ENCODE measurements at regions not wholly inside any gene's neighbourhood (a gene's known extent, or its start where the extent isn't known, plus 50 kb on each side); places are given as distances from the start of the nearest gene placed in this dataset.
"Not testable (repeated sequence)": the region's sequence is repeated elsewhere in the genome, so short reads cannot be mapped to it uniquely, and the experiment has no call there.

DNA sequence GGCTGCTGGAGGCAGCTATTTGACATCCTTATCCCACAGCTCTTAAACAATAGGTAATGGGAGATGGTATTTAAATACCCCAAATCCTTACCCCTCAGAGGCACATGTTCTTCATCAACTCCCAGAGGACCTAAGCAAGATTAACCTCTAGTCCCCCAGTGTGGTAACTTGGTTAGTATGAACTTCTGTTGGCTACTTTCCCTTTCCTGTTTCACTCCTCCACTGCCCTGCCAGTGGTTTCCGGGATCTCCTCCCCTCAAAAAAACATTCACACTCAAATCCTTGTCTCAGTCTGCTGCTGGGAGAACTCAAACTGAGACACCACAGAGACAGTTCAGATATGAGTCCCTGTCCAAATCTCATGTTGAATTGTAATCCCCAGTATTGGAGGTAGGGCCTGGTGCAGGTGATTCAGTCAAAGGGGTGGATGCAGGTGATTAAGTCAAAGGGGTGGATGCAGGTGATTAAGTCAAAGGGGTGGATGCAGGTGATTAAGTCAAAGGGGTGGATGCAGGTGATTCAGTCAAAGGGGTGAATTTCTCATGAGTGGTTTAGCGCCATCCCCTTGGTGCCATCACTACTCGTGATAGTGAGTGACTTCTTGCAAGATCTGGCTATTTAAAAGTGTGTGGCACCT, 335.0 kb upstream of the CTNNB1 start:
- DNase-seq: no peak

- no peak for DNase-seq
Observed at GRCh38 chr3:40864915-40865314, 334.4 kb upstream of the CTNNB1 start.

DNA sequence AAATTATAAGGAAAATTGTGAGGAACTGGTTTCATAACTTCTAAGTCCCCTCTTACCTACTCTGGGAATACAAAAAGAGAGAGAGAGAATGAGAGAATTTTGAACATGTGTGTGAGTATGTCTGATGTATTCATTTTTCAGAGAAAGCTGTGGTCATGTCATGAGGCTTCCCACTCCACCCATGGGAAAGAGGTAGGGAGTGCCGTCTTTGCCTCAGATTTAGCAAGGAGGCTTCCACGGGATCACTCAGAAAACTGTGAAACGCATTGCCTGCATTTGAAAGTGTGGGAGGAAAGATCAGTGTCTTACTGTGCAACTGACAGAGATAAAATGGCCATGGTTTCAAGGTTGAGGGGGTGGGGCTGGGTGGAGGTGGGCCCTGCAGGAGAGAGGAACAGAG, 331.5 kb upstream of the CTNNB1 start:
- DNase-seq: no peak

DNA sequence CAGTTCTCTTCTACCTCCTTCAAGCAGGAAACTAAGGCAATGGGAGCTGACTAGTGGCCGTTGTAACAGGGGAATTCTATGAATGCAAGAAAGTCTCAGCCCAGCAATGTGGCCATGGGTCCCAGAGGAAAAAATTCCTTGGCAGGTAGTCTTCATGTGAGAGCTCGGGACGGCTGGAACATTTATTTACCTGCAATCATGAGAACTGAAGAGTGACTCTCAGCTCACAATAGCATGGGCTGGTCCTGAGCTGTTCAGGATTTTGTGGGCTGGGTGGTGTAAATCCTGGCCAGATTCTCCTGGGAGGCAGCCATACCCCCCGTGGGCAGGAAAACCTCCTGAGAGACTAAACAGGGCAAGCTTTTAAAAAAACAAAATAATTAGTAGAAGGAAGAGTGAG, 330.3 kb upstream of the CTNNB1 start:
- DNase-seq: no peak

DNA sequence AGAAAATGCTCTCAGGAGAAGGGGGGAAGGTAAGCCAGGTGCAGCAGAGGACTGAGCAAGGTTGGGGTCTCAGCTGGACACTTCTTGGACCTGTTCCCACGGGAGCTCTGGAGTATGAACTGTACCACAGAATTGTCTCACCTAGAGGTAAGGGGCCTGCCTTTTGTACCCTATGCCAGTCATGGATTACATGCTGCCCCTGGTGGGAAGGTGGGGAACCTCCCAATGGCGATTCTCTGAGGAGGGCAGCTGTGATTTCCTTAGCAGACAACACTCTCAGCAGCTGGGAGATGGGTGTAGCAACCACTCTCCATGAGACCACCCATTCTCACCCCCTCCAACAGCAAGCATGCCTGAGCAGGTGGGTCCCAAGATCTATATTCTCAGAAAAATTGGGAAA, 329.4 kb upstream of the CTNNB1 start:
- no peak for DNase-seq

DNA sequence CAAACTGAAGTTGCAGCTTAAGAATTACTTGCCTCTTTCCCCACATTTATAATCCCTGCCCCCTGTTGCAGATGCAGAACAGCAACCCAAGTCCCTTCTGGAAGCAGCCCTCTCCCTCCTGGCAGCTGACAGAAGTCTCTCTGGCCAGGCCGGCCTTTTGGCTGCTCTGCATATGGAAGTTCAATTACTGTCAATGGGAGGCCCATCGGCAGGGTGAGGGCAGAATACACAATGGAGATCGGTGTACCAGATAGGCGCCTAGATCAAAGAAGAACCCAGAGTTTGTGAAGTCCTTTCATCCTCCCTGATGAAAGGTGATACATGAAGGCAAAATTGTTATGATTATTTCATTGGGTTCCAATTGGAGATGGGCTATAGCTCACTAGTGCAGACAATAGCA, 327.9 kb upstream of the CTNNB1 start:
- no peak for DNase-seq

DNA sequence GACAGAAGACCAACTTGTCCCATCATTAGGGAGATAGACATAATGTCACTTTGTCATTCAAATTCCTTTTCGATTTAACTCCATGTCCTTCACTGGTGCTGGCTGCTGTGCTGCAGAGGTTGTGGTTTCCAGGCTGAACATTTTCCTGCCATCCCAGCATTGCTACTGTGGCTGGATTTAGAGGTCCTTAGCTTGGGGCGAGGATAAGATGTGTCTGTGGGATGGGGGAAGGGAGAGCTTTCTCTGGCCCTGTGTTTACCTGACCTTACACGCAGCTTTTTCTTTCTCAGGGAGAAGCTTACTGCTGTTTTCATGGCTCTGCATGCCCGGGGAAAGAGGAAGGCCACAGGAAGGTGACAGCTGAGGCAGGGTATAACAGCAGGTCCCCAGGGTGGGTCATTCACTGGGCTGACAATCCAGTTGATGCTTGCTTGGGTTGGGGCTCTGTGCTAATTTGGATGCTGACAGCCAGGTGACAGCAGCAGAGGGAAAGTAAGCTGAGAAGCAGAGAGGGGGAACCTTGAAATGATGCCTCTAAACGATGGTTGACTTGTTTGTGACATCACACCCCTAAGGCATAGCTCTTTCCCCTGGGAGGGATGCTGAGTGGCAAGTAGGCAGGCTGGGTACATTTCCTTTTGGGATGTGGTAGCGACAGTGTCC, 326.9 kb upstream of the CTNNB1 start:
- DNase-seq: no peak

GRCh38 chr3:40873476-40873875, 325.8 kb upstream of the CTNNB1 start:
- DNase-seq: no peak

DNA sequence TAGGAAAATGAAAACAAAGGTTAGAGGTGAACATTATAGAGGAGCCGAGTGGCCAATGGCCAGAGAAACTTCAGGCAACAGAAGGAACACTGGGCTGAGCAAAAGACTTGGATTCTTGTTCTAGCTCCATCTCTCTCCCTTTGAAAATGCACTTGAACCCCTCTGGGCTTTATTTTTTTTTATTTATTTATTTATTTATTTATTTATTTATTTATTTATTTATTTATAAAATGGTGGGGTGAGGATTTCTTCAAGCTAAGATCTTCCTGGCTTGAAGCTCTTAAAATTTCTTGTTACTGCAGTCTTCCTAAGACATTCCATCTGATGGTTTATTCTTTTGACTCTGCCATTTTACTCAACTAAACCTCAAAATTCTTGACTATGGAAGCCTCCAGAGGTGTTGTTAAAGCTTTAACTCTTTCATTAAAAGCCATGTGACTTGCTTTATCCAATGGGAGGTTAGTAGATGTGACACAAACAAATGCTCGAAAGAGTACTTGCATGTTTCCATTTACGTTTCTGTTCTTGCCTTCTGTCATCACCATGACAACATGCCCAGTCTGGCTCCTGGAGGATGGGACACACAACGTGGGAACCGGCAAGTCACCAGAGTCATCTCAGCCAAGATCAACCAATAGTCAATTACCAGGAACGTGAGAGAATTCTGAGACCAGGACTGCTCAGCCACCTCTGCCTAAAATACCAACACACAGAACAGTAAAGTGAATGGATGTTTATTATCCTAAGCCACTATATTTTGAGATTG, 325.2 kb upstream of the CTNNB1 start:
- no peak for DNase-seq

DNA sequence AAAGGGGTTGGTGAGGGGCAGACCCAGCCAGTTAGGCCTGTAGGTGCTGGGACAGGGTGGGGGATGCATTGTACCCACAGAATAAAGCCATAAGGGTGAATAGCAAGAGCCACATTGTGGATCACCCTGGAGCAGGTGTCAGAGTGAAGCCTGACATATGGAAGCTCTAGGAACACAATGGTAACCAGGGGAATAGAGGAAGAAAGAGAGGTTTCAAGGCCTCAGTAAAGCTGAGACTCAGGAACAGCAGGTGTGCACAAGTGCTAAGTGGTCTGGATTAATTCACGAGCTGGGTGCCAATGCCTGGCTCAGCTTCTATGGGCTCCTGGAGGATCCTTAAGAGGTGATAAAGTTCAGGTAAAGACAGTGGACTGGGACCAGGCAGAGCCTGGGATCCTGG, 323.7 kb upstream of the CTNNB1 start:
- DNase-seq: no peak

- DNase-seq: no peak
Observed at GRCh38 chr3:40876009-40876408, 323.3 kb upstream of the CTNNB1 start.

GRCh38 chr3:40876496-40876895, 322.8 kb upstream of the CTNNB1 start:
- no peak for DNase-seq

DNA sequence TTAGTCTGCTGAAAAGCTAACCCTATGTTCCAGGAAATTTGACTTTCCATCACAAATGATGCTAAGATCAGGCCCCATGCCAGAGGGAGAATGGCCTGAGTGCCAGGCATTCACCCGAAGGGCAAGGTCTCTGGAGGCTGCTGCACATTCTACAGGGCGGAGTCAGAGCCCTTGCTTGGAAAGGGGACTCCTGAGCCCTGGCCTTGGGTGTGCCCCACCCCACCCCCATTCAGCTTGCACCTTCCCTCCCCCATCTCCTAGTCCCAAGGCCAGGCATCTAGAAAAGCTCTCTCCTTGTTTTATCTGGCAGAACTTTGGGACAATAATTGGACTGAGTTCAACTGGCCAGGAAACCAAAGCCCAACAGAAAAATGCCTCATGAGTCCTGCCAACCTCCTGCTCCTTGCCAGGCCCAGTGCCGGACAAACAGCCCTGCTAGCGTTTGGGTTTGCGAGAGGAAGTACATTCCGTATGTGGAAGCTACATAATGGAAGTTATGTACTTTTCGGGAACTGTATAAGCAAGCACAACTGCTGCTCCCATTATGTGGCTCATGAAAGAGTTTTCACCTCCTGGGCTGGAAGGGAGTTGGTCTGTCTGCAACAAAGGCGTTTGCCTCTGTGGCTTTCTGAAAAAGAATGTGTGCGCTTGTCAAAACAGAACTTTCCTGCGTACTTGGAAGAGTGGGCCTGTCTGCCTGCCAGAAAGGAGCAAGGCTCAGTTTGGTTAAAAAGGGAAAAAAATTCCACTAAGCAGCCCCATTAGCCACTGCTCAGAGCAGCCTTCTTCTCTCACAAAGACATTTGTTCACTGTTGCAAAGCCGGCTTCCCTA, 321.5 kb upstream of the CTNNB1 start:
- DNase-seq: no peak

DNA sequence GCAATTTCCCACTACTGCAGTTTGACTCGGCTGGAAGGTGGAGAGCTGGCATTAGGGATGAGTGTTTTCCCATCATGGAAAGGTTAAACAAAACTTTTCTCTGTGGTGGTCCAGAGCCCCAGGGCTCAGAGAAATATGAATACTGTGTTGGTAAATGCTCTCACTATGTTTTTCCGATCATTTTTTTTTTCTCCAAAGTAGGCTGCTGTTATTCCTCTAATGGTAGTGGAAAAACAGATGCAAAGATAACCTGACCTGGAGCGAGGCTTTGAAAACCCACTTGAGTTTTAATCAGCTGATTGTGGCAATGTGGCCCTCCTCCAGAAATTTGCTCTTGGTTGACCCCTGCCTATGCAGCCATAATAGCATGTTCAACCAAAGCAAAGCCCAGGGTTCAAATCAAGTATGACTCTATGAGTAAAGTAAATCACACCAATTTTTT, 320.8 kb upstream of the CTNNB1 start:
- DNase-seq: no peak

DNA sequence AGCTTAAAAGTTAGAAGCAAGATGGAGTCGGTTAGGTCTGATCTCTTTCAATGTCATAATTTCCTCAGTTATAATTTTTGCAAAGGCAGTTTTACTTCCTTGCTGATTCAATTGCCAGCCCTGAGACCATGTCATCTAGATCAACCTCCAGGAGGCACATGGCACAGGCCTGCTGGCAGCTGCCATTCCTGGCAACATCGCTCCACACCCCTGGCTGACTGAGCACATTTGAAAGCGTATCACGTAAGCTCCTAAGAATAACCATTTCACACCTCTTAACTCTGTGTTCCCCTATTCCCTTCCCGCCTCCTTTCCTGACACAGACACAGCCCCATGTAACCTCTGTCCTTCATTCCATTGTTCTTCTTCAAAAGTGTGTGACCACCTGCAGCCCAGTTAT, 313.9 kb upstream of the CTNNB1 start:
- DNase-seq: no peak

- no peak for DNase-seq
Observed at GRCh38 chr3:40886660-40887425, 312.5 kb upstream of the CTNNB1 start.

DNA sequence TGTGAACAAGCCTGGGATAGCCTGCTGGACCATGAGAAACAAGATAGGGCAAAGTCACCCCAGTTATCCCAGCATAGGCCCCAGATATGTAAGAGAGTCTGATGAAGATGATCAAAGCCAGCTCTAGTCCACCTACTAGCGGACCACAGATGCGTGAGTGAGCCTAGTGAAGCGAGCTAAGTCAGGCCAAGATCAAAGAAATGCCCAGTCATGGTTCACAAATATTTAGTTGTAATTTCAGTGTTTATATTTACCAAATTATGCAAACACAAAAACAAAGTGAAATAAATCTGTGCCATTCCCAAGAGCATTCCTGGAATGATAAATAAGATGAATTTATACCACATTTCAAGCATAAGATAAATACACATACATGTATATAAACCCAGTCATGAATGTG, 308.1 kb upstream of the CTNNB1 start:
- no peak for DNase-seq

DNA sequence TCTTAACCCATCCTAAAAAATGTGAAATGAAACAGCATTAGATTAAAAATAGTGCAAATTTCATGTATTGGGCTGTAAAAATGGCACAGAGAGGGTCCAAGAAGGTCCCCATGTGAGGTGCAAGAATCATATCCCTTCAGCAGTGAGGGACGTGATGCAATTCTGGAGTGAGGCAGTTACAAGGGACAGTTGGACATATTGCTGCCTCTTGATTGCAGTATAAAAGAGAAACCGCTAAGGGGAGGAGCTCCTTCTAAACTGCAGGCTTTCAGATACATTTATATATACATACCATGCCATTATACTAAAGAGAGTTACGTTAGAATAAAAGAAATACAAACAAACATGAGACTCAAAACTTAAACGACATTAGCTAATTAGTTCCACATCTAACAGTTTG, 304.2 kb upstream of the CTNNB1 start:
- DNase-seq: no peak

- no peak for DNase-seq
Observed at GRCh38 chr3:40899286-40899712, 300.0 kb upstream of the CTNNB1 start.

GRCh38 chr3:40901298-40901697, 298.0 kb upstream of the CTNNB1 start:
- no peak for DNase-seq

DNA sequence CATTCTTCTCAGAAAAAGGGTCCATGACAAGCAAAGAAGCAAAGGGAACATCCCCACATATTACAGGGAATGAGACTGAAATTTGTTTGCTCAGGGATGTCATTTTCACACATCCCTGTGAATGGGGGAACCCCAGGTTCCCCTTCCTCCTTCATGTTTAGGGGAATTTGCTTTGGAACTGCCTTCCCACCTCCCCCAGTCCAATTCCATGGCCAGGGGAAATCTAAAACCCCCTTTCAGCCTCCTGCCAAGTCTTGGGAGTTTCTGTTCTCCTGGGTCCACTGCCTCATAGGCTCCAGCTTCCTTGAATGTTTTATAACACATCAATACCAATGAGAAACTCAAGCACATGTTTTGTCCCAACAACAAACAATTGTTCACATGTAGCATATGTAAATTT, 297.5 kb upstream of the CTNNB1 start:
- no peak for DNase-seq

- DNase-seq: not testable (repeated sequence)
Observed at GRCh38 chr3:40907907-40908465, 291.3 kb upstream of the CTNNB1 start.

Measured in stimulated activated naive CD4-positive, alpha-beta T cell treated with Interleukin-2 at 50 U/mL for 16 hours (primary cell).